ENCODE measurements at regions not wholly inside any gene's neighbourhood (a gene's known extent, or its start where the extent isn't known, plus 50 kb on each side); places are given as distances from the start of the nearest gene placed in this dataset.
"Not testable (repeated sequence)": the region's sequence is repeated elsewhere in the genome, so short reads cannot be mapped to it uniquely, and the experiment has no call there.

DNA sequence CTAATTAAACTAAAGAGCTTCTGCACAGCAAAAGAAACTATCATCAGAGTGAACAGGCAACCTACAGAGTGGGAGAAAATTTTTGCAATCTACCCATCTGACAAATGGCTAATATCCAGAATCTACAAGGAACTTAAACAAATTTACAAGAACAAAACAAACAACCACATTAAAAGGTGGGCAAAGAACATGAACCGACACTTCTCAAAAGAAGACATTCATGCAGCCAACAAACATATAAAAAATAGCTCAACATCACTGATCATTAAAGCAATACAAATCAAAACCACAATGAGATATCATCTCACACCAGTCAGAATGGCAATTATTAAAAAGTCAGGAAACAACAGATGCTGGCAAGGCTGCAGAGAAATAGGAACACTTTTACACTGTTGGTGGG, 84.6 kb upstream of the PARP8 start:
- TF ChIP-seq, protein P1, sequence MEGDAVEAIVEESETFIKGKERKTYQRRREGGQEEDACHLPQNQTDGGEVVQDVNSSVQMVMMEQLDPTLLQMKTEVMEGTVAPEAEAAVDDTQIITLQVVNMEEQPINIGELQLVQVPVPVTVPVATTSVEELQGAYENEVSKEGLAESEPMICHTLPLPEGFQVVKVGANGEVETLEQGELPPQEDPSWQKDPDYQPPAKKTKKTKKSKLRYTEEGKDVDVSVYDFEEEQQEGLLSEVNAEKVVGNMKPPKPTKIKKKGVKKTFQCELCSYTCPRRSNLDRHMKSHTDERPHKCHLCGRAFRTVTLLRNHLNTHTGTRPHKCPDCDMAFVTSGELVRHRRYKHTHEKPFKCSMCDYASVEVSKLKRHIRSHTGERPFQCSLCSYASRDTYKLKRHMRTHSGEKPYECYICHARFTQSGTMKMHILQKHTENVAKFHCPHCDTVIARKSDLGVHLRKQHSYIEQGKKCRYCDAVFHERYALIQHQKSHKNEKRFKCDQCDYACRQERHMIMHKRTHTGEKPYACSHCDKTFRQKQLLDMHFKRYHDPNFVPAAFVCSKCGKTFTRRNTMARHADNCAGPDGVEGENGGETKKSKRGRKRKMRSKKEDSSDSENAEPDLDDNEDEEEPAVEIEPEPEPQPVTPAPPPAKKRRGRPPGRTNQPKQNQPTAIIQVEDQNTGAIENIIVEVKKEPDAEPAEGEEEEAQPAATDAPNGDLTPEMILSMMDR (conservative IDR thresholded peaks at IDR 0.05; ENCODE audit: low read depth, low read length), result not testable (repeated sequence)
- not testable (repeated sequence) for TF ChIP-seq EZH2 (IDR thresholded peaks at IDR 0.05; ENCODE audit: low read length, unreplicated experiment)

All from PC-3 (cell line).